ENCODE measurements at regions not wholly inside any gene's neighbourhood (a gene's known extent, or its start where the extent isn't known, plus 50 kb on each side); places are given as distances from the start of the nearest gene placed in this dataset.
"Not testable (repeated sequence)": the region's sequence is repeated elsewhere in the genome, so short reads cannot be mapped to it uniquely, and the experiment has no call there.

GRCh38 chr2:192960945-192961344, 766.2 kb upstream of the TMEFF2 start:
- no peak for DNase-seq

GRCh38 chr2:192958615-192959014, 763.9 kb upstream of the TMEFF2 start:
- DNase-seq, result not testable (repeated sequence)

GRCh38 chr2:192957425-192957824, 762.7 kb upstream of the TMEFF2 start:
- DNase-seq, result no peak

DNA sequence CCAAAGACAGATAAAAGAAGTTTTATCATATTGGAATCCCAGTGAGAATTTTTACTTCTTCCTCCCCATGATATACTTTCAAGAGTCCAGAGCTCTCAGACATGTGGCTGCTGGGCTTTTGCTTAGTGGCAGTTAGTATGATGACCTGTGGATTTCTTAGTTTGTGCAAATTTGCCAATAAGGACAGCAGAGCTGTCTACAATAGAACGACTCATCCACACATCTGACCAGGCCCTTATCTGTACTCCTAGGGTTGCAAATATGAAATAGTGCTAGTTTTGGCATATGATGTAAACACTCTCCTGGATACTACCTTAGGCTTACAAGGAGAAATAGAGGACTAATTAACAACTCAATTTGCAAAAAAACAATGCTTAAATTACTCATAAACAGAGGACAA, 758.4 kb upstream of the TMEFF2 start:
- DNase-seq, result no peak

DNA sequence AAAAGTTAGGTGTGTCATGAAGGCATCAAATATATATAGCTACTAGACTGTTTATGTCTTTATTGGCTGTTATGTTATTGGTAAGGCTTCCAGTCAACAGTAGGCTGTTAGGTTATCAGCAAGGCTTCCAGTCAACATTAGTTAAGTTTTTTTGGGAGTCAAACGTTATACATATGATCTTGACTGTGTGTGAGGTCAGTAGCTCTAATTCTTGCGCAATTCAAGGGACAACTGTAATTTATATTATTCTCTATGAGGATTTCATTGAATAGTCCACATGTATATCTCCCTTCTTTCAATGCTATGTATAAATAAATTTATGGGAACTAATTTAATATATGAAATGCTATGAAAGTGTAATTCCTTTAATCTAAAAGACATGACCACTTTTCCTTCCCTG, 757.5 kb upstream of the TMEFF2 start:
- DNase-seq, result no peak

DNA sequence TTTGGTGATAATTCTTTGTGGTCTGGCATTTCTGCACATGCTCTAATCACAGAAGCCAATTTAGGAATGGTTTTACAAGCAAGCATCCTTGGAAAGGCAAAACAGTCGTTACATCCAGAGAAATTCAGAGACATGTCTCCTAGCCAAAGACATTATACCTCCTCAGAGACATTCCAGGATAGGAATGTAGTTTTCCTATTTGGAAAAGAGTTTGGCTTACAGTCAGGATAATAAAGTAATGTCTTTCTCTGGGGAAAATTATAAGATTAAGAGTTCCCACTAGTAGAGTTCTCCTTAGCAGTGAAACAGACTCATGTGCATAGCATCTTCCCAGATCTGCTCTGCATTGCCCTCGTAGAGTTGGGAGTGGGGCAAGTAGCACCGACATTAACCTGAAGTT, 753.6 kb upstream of the TMEFF2 start:
- no peak for DNase-seq

DNA sequence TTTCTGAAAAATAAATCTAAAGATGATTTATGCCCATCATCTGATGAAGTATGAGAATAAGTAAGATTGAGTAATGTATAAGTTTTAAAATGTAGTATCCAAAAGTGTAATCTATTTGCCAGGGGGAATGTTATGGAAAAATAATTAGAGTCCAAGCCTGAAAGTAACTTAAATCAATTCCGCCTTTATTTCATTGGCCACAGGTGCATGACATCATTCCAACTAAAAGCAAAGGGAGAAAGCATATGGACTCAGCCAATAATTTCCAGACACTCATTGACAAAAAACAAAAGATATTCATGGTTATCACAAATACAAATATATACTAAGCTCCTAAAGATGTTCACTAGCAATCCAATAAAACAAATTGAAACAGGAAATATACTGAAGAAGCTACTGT, 752.6 kb upstream of the TMEFF2 start:
- no peak for DNase-seq

DNA sequence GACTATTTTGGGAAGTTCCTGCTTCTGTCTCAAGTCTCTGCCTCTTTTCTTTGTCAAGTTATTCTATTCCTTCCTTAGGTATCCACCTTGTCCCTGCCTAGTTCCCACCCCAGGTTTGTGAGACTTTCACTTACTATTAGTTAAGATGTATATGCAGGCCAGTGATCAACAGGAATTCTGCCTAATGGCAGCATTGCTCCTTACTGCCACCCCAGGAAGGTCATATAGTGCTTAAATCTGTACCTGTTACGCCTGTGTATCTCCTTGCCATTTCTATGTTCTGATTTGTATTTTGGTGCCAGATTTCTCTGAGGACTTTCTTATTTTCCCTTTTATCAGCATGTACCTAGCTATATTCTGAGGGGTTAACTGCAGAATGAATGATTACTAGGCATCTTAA, 746.0 kb upstream of the TMEFF2 start:
- no peak for DNase-seq

- no peak for DNase-seq
Observed at GRCh38 chr2:192932376-192932775, 737.6 kb upstream of the TMEFF2 start.

- DNase-seq, result not testable (repeated sequence)
Observed at GRCh38 chr2:192921631-192922030, 726.9 kb upstream of the TMEFF2 start.

- DNase-seq, result no peak
Observed at GRCh38 chr2:192901446-192901845, 706.7 kb upstream of the TMEFF2 start.

GRCh38 chr2:192899466-192899865, 704.7 kb upstream of the TMEFF2 start:
- DNase-seq, result no peak

DNA sequence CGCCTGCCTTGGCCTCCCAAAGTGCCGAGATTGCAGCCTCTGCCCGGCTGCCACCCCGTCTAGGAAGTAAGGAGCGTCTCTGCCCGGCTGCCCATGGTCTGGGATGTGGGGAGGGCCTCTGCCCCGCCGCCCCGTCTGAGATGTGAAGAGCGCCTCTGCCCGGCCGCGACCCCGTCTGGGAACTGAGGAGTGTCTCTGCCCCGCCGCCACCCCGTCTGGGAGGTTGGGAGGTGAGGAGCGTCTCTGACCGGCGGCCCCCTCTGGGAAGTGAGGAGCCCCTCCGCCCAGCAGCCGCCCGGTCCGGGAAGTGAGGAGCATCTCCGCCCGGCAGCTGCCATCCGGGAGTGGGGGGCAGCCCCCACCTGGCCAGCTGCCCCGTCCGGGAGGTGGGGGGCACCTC, 699.2 kb upstream of the TMEFF2 start:
- not testable (repeated sequence) for DNase-seq

DNA sequence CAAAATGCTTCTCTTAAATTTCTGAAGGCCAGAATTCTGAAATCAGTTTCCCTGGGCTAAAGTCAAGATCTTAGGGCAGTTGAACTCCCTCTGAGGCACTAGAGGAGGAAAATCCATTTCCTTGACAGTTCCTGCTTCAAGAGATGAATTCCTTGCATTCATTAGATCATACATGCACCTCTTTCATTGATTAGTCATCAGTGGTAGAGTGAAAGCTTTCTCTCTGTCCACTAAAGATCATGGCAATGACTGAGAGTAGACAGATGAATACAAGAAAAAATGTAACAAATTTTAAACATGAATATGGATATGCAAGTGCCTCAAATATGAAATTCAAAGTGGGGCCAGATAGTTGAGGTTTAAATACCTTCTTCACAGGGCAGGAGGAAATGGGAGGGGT, 693.4 kb upstream of the TMEFF2 start:
- DNase-seq, result no peak

DNA sequence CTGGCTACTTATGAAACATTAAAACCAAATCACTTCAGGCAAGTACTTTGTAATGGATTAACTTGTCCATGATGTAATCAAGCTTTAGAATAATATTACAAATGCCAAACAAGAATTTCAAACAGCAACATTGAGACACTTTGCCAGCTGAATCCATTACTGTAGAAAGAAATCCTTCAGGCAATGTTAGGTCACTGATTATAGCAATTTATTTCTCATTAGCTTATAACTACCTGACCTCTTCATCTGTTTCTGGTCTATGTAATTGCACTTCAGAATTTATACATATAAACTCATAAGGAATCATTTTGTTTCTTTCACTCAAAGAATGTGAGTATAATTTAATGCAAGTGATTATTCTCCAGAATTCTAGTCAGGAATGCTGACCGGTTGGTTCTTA, 692.6 kb upstream of the TMEFF2 start:
- DNase-seq, result no peak

- no peak for DNase-seq
Observed at GRCh38 chr2:192886636-192887035, 691.9 kb upstream of the TMEFF2 start.

- DNase-seq, result no peak
Observed at GRCh38 chr2:192885569-192886160, 690.9 kb upstream of the TMEFF2 start.

- no peak for DNase-seq
Observed at GRCh38 chr2:192877159-192877558, 682.4 kb upstream of the TMEFF2 start.

GRCh38 chr2:192876698-192877097, 682.0 kb upstream of the TMEFF2 start:
- DNase-seq, result no peak

- DNase-seq, result no peak
Observed at GRCh38 chr2:192854706-192855105, 660.0 kb upstream of the TMEFF2 start.

- no peak for DNase-seq
Observed at GRCh38 chr2:192854031-192854430, 659.3 kb upstream of the TMEFF2 start.

DNA sequence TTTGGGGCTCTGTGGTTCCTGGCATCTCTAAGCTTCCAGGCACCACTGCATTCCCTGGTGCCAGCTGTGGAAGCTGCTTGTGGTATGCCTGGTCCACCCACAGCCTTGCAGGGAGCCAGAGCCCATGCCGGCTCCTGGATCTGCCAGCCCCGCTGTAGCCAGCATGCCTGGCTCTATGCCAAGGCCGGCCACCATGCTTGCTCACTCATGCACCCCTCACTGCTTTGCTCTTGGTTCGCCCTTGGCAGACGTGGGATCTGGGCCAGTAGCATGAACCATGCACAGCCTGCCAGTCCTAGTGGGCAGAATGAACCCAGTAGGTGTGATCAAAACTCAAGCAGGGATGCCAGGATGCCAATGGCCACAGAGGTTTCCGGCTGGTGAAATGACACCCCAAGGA, 634.2 kb upstream of the TMEFF2 start:
- DNase-seq, result no peak

DNA sequence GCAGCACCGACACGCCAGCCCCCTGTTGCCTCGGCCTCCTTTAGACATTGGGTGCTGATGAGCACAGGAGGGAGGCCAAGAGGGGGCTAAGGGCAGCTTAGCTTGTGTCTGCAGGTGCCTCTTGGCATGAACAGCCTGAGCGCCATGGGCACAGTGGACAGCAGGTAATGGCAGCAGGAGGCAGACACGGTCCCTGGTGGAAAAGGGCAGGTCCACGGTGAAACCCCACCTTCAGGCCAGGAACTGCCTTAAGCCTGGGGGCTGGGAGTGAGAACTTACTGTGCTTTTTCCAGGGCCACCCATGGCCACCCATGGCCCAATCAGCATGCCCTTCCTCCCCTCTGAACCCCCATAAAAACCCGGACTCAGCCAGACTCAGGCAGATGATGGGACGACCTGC, 633.4 kb upstream of the TMEFF2 start:
- DNase-seq, result no peak

DNA sequence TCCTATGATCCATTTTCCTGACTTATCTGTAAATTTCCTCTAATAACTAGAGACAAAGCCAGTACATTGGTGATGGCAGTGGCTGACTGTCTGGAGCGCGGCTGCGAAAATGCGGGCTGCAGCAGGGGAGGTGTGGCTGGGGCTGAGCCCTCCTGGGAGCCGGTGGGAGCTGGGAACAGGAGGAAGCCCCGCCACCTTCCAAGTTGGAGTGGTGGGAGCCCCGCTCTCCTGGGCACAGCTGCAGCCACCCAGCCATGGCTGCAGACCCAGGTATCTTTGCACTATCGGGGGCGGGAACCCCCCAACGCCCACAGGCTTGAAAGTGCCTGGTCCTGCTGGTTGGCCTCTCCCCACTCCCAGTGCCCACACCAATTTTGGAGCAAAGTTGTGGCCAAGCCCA, 633.0 kb upstream of the TMEFF2 start:
- no peak for DNase-seq

GRCh38 chr2:192814376-192814775, 619.6 kb upstream of the TMEFF2 start:
- no peak for DNase-seq

DNA sequence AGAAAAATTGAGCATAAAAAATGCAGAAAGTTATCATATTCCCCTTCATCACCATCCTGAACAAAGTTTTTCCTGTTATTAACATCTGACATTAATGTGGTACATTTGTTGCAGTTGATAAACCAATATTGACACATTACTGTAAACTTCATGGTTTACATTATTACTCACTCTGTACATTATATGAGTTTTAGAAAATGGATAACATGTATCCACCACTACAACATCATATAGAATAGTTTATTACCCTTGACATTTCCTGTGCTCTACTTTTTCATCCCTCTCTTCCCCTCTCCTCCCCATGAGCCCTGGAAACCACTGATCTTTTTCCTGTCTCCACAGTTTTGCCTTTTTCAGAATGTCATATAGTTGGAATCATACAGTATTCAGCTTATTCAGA, 618.6 kb upstream of the TMEFF2 start:
- DNase-seq, result no peak

Data from 8988T (cell line).